GM12874 (cell line): ENCODE measurements at regions not wholly inside any gene's neighbourhood (a gene's known extent, or its start where the extent isn't known, plus 50 kb on each side); places are given as distances from the start of the nearest gene placed in this dataset.

ENCODE experiments used
- TF ChIP-seq, protein P1 (sequence below): IDR thresholded peaks from 2 replicates; pipeline ENCODE4 v1.5.1; 2011; ENCODE audit warnings: low read depth, mild to moderate bottlenecking, control low read depth, low read length, moderate library complexity; ENCODE audit not compliant: insufficient read depth

DNA sequence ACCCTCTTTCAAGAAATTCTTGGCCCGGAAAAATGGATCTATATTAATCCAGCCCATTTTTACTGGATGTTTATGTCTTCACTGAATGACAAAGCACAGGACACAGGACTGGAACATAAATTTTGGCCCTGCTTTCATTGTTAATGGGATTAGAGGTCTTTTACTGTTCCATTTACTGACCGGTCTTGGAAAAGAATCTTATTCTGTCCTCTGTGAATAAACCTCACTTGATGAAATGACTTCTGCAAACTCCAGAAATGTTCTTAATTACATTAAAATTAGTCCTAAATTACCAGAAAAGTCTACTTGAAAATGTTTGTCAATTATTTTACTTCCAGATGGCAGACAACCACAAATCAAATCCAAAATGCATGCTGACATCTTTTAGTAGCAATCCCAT lies 79.3 kb upstream of the SLC24A5 start:
- TF ChIP-seq, protein P1, sequence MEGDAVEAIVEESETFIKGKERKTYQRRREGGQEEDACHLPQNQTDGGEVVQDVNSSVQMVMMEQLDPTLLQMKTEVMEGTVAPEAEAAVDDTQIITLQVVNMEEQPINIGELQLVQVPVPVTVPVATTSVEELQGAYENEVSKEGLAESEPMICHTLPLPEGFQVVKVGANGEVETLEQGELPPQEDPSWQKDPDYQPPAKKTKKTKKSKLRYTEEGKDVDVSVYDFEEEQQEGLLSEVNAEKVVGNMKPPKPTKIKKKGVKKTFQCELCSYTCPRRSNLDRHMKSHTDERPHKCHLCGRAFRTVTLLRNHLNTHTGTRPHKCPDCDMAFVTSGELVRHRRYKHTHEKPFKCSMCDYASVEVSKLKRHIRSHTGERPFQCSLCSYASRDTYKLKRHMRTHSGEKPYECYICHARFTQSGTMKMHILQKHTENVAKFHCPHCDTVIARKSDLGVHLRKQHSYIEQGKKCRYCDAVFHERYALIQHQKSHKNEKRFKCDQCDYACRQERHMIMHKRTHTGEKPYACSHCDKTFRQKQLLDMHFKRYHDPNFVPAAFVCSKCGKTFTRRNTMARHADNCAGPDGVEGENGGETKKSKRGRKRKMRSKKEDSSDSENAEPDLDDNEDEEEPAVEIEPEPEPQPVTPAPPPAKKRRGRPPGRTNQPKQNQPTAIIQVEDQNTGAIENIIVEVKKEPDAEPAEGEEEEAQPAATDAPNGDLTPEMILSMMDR: no peak

- TF ChIP-seq, protein P1: no peak
Observed at GRCh38 chr15:48046813-48047438, 73.9 kb upstream of the SLC24A5 start.

DNA sequence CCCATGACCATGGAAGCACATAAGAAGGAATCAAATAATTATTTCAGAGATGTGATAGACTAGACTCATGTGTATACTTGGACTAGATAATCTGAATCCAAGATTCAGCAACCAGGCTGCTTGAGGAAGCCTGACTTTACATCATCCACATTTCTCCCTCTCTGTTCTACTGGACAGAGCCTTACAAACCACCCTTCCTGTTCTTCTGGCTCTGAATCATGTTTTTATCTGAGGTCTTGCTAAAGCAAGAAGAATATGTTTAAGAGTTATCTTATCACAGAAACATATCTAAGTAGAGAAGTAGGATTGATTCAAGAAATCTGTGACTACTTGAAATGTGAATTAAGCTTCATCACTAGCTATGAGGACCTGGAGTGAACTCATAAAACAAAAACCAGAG lies 71.1 kb upstream of the SLC24A5 start:
- TF ChIP-seq, protein P1: no peak

GRCh38 chr15:48052946-48053345 lies 67.8 kb upstream of the SLC24A5 start:
- TF ChIP-seq, protein P1: no peak

- TF ChIP-seq, protein P1: no peak
Observed at GRCh38 chr15:48058371-48058770, 62.4 kb upstream of the SLC24A5 start.

GRCh38 chr15:48059791-48060190 lies 61.0 kb upstream of the SLC24A5 start:
- TF ChIP-seq, protein P1: no peak

DNA sequence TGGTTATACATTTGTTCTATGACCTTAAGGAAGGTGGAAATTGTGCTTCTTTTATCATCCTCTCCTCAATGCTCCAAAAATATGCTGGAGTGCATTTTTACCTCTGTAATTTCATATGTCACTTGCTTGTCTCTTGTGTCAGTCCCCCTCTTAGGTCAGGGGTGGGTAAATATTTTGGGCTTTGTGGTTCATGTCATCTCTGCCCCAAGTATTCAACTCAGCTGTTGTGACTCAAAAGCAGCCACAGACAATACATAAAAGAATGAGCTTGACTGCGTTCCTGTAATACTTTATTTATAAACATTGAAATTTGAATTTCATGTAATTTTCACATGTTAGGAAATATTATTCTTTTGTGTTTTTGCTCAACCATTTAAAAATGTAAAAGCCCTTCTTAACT lies 60.4 kb upstream of the SLC24A5 start:
- TF ChIP-seq, protein P1: no peak

- TF ChIP-seq, protein P1: no peak
Observed at GRCh38 chr15:48061605-48062004, 59.2 kb upstream of the SLC24A5 start.
